Globus pallidus (tissue), 1 donor: ENCODE measurements at regions not wholly inside any gene's neighbourhood (a gene's known extent, or its start where the extent isn't known, plus 50 kb on each side); places are given as distances from the start of the nearest gene placed in this dataset.
"Not testable (repeated sequence)": the region's sequence is repeated elsewhere in the genome, so short reads cannot be mapped to it uniquely, and the experiment has no call there.

Experiments used
- DNase-seq: peaks from one replicate; pipeline ENCODE4 v3.0.0-alpha.2; 2015; ENCODE audit warnings: low spot score

GRCh38 chr7:356691-357462 lies 66.9 kb downstream of the FOXL3 start:
- DNase-seq: no peak

GRCh38 chr7:357531-358209 lies 67.7 kb downstream of the FOXL3 start:
- no peak for DNase-seq

GRCh38 chr7:358352-358751 lies 68.4 kb downstream of the FOXL3 start:
- DNase-seq: no peak

DNA sequence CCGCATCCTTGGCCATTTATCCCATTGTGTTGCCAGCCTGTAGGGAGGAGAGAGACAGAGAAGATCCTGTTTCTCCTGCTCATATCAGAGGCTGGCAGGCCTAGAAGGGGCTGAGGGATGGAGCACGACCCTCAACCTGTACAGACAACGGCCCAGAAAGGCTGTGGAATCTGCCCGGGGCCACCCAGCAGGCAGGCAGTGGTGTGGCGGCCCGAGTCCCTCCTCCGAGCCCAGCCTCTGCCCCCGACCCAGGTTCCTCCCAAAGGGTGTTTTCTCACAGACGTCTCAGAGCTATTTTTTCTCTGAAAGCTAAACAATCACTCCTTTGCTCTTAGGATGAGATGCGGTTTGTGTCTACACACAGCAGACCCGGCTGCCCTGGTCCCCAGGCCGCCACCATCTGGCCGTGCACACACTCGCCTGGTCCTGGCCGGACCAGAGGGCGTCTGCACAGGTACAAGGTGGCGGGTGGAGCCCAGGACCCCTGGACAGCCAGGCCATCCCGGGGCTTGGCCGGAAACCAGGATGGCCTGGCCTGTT lies 69.3 kb downstream of the FOXL3 start:
- no peak for DNase-seq

- no peak for DNase-seq
These were observed 69.9 kb downstream of the FOXL3 start for GRCh38 chr7:359766-360361.

DNA sequence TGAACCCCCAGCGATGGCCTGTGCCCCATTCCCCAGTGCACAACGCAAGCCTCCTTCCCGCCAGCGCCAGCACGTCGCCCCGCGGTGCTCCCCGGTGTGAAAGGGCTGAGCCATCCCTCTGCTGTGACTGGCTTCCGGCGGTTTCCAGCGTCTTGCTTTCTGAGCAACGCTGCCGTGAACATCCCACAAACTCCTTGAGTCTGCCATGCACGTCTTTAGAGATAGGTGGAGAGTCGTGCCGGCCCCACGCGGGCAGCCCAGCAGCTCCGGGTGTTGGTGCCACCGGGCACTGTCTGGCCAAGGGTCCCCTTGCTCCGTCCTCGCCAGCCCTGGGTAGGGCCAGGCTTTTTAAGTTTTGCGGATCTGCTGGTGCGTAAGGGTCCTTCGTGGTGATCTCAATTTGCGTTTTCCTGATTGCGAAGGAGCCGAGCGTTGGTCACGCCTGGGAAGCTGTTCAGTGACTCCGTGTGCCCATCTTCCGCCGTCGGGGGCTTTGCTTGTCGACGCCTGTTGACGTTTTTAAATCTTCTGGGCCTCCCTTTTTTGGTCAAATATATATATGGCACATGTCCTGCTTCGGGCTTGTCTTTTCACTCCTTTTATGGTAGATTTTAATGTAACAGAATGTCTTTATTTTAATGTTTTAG lies 70.6 kb downstream of the FOXL3 start:
- DNase-seq: no peak

GRCh38 chr7:361182-361581 lies 71.2 kb downstream of the FOXL3 start:
- DNase-seq: not testable (repeated sequence)

GRCh38 chr7:361680-362401 lies 71.9 kb downstream of the FOXL3 start:
- no peak for DNase-seq

DNA sequence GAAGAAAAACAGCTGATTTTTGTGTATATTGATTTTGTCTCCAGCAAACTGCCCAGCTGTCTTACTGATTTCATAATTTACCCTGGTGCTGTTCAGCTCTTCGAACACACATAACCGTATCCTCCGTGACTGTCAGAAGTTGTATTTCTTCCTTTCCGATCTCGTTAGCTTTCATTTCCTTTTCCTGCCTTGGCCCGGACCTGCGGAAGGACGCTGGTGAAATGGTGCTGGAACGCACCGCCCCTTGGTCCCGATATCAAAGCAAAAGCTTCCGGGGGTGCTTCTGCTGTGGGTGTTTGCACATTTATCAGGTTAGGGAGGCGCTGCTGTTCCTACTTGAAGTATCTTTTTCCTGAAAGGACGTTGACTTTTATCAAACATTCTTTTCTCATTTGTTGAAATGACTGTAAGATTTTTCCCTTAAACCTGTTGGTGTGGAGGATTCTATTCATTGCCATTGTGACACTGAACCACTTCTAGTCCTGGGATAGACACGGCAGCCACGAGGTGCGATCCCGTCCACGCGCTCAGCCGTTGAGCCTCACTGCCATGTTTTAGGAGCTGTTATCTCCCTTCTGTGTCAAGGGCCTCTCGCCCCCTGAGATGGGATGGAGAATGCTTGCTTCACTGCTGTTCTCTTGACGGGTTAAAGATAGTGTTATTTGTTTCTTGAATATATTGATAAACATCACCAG lies 72.6 kb downstream of the FOXL3 start:
- DNase-seq: no peak

- no peak for DNase-seq
These were observed 73.7 kb downstream of the FOXL3 start for GRCh38 chr7:363626-364025.

- no peak for DNase-seq
These were observed 74.6 kb downstream of the FOXL3 start for GRCh38 chr7:364536-364935.

- DNase-seq: no peak
These were observed 75.6 kb downstream of the FOXL3 start for GRCh38 chr7:365593-365992.

GRCh38 chr7:366161-366803 lies 76.3 kb downstream of the FOXL3 start:
- no peak for DNase-seq

DNA sequence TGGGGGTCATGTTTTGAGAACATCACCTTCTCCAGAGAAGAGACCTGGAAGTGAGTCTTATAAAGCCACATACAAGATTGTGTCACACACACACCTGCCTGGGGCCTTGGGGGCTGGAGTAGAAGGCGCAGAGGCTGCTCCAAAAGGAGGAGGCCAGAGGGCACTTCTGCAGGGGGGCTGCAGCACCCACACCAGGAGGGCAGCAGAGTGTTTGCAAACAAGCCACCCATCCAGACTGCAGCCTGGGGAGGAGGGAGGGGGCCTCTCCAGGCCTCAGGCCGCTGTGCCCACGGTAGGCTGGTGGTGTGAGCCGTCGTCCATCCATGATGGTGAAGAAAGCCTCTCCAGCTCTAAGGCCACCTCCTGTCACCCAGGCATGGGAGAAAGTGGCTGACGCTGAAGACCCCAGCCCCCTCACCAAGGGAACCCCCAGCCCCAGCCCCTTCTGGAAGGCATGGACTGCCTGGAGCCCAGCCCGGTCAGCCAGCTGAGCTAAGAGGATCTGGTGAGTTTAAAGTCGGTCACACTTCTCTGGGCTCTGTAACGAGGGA lies 77.5 kb downstream of the FOXL3 start:
- DNase-seq: no peak

DNA sequence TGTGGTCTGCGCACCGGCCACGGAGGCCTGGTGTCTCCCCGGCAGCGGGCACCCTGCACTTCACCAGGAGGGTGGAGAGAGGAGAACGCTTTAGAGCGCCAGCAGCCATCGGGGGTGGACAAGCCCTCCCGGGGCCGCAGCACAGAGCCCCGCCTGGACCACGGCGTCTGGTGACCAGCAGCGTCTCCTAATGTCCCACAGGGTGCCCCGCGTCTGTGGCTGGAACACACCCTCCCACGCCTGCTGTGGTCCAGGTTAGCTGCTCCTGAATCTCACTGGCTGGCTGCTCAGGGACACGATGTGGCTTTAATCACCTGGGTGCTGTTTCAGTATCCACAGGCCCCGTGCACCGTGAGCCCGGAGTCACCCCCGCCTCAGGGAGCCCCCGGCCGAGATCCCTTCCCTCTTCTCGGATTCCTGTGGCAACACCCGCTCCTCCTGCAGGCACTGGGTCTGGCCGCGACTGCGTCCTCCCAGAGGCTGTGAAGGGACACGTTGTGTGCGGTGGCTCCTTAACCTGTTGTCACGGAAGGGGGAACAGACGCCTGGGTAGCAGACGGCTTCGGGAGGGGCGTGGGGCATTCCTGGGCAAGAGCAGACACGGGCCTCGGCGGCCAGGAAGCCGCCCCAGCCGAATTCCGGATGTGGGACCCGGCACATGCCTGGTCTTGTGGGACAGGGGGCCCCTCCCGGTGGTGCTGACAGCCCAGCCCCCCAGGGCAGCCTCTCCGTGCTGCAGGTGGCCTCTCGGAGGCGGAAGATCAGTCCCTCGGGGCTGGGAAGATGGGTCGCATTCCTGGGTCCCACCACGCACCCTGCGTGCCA lies 78.9 kb downstream of the FOXL3 start:
- DNase-seq: no peak

GRCh38 chr7:369476-370258 lies 79.7 kb downstream of the FOXL3 start:
- no peak for DNase-seq

DNA sequence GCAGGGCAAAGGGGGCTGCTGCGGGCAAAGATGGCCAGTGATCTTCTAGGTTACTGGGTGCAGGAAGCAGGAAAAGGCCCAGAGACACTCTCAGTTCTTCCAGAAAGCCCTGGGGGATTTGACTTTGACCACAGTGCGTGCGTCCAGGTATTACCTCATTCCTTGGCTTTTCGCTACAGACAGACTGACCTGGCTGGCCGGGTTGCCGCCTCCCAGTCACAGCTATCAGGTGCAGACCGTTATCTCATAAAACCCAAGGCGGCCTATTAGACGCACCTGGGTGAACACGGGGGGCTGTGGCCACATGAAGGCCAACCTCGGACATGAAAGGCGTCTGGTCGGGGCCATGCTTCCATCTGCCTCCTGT lies 80.3 kb downstream of the FOXL3 start:
- no peak for DNase-seq

GRCh38 chr7:370775-371118 lies 80.8 kb downstream of the FOXL3 start:
- no peak for DNase-seq
